HAP-1 (cell line): ENCODE measurements at regions not wholly inside any gene's neighbourhood (a gene's known extent, or its start where the extent isn't known, plus 50 kb on each side); places are given as distances from the start of the nearest gene placed in this dataset.

Experiments used
- DNase-seq, 2 experiments: peaks; one replicate each; pipeline ENCODE4 v3.0.0-alpha.2; 2016 to 2020; ENCODE audit warnings: low spot score in 2 of 2
- H3K27me3 ChIP-seq: fragments of 250-450 bp; sonication (Bioruptor Pico); 2 replicates; pipeline ENCODE4 v1.5.1; 2020; ENCODE audit warnings: low read depth, mild to moderate bottlenecking, moderate library complexity
- H3K36me3 ChIP-seq: fragments of 250-450 bp; sonication (Bioruptor Pico); replicated peaks from 2 replicates; pipeline ENCODE4 v1.5.1; 2020; ENCODE audit warnings: mild to moderate bottlenecking
- H3K4me1 ChIP-seq: fragments of 250-450 bp; sonication (Bioruptor Pico); 2 replicates; pipeline ENCODE4 v1.5.1; 2020; ENCODE audit warnings: mild to moderate bottlenecking
- H3K4me3 ChIP-seq: fragments of 250-450 bp; sonication (Bioruptor Pico); 2 replicates; pipeline ENCODE4 v1.5.1; 2020; ENCODE audit warnings: mild to moderate bottlenecking, moderate library complexity
- H3K9me3 ChIP-seq: fragments of 250-450 bp; sonication (Bioruptor Pico); 2 replicates; pipeline ENCODE4 v1.5.1; 2020; ENCODE audit warnings: mild to moderate bottlenecking, moderate library complexity
- in situ Hi-C: fragments of 300-500 bp; cut with MboI; formaldehyde crosslinking; loops from 3 replicates; pipeline ENCODE4 v1.14.3; 2020; ENCODE audit warnings: low sequenced_read_pairs, inconsistent platforms, mixed read lengths

DNA sequence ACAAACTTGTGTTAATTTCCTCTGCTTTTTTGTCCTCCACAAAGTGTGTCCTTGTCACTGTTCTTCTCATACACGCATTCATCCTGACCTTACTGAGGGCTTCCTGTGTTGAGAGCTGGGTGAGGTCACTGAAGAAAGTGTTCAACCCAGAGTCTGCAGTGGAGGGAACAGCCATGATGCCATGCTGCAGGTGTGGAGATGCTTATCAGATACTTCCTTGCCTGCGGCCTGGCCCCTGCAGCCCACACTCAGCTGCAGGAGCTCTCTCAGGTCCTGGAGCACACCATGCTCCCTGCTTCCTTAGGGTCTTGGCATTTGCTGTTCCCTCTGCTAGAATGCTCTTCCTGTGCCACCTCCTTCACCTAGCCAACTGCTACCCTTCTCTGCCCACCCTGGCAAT lies 108.1 kb upstream of the SPRY4 start:
- Histone ChIP-seq H3K9me3 (no peaks in the 10 kb centered on the region), H3K4me3 (no peak overlapping the region), H3K36me3 (no peaks in the 10 kb centered on the region), H3K4me1 (no peaks in the 10 kb centered on the region), H3K27me3 (peaks cover 15% of the 10 kb centered on the region; the same call in 1 of the 2 replicates)
- DNase-seq, result no peak
- in situ Hi-C loops, result no loop called here

DNA sequence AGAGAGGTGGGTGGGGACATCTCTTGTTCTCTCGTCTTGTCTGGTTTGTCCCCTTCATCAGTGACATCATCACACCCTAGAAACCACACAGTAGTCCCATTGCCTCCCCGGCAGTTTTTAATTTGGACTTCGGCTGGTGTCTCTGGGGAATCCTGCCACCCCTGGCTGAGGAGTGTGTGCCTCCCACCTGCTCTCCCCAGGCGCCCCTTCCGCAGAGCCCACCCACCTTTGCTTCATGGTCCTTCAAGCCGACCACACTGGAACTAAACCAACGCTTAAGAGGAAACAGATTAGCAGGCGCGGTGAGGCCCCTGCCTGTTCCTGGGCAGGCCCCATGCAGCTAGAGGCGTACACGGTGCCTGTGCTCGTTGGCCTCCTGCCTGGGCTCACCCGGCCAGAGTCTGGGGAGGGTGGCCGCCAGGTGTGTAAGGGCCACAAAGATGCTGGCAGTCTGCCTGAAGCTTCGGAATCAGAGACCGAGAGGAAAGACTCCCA lies 107.6 kb upstream of the SPRY4 start:
- Histone ChIP-seq H3K4me3 (no peak overlapping the region), H3K27me3 (peaks cover 15% of the 10 kb centered on the region; the same call in 1 of the 2 replicates), H3K4me1 (no peaks in the 10 kb centered on the region), H3K36me3 (no peaks in the 10 kb centered on the region), H3K9me3 (no peaks in the 10 kb centered on the region)
- in situ Hi-C loops, result no loop called here
- DNase-seq, result no peak

DNA sequence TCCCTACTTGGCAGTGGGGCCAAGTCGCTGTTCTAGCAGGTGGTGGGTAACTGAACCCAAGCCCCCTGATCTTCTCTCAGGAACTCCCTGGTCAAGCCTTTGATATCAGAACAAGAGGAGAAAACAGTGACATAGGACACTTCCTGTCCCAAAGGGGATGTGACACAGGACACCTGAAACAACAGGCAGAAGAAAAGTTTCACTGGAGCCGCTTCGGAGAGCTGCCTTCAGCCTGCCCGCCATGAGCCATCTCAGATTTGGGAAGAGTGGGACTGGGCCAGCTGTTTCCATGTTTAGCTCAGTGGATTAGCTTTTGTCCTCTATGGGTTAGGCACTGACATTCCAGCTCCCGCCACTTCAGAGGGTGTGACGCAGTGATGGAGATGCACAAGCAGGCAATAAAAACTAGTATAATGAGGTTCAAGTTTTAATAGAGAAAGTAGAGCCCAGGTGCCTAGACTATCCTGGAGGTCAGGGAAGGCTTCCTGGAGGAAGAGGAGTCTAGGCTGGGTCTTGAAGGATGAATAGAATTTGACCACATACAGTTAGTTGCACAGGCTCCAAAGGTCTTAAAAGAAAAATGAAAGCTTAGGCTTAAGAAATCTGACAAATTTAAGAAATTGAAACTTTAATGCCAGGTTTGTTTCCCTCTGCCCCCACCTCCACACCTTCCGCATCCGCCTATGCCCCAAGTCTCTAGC lies 104.1 kb upstream of the SPRY4 start:
- in situ Hi-C loops, result no loop called here
- no peak for DNase-seq
- Histone ChIP-seq H3K4me3 (no peak overlapping the region), H3K9me3 (no peaks in the 10 kb centered on the region), H3K4me1 (no peaks in the 10 kb centered on the region), H3K27me3 (peaks cover 15% of the 10 kb centered on the region; the same call in 1 of the 2 replicates), H3K36me3 (no peaks in the 10 kb centered on the region)

DNA sequence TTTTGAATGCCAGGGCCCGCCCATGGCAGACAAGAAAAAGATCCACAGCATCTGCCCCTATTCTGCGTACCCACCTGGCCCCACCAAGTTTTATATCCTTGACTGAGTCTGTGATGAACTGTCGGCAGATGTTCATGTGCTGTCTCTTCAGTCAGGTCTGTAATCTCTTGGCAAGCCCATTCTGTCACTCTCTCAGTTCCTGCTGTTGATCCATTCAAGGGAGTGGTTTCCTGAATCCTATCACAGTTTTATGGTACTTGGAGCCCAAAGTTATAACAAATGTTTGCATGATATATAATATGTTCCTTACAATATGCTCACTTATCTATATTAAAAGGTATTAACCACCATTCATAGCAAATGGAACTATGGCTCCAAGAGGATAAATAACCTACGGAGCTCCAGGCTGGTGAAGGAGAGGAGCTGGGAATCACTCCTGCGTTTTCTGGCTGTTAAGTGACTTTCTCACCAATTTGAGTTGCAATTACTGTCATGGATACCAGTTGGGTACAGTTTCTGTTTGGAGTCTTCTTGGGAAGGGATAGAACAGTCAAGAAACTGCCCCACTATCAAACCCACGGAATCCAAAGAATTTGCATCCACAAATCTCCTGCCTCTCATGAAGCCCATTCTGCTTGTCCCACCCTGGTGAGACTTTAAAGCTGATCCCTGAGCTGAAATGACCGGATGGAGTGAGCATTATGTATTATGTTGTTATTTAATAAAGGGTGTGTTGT lies 103.4 kb upstream of the SPRY4 start:
- in situ Hi-C loops, result no loop called here
- no peaks in the 10 kb centered on the region for H3K36me3 ChIP-seq
- no peaks in the 10 kb centered on the region for H3K9me3 ChIP-seq
- peaks cover 15% of the 10 kb centered on the region; the same call in 1 of the 2 replicates for H3K27me3 ChIP-seq
- H3K4me1 ChIP-seq, result no peaks in the 10 kb centered on the region
- H3K4me3 ChIP-seq, result no peak overlapping the region
- DNase-seq, result no peak

DNA sequence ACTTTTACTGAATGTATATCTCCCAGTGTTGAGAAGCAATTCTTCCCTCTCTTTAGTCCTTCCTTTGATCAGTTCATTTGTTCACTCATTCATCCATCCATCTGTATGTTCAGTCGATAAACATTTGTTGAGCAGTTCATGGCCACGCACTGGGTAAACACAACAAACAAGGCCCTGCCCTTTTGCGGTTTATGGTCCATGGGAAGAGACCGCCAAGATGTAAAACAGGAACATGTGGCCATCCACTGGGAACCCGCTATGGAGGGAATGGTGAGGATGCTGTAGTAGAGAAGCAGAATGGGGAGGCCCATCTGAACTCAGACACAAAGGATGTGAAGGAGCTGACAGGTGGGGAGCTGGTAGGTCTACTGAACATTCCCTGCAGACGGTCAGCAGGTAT lies 102.7 kb upstream of the SPRY4 start:
- no peak overlapping the region for H3K4me3 ChIP-seq
- peaks cover 8% of the 10 kb centered on the region; the same call in 1 of the 2 replicates for H3K27me3 ChIP-seq
- H3K9me3 ChIP-seq, result no peaks in the 10 kb centered on the region
- no peak for DNase-seq
- H3K4me1 ChIP-seq, result no peaks in the 10 kb centered on the region
- in situ Hi-C loops, result no loop called here
- no peaks in the 10 kb centered on the region for H3K36me3 ChIP-seq

DNA sequence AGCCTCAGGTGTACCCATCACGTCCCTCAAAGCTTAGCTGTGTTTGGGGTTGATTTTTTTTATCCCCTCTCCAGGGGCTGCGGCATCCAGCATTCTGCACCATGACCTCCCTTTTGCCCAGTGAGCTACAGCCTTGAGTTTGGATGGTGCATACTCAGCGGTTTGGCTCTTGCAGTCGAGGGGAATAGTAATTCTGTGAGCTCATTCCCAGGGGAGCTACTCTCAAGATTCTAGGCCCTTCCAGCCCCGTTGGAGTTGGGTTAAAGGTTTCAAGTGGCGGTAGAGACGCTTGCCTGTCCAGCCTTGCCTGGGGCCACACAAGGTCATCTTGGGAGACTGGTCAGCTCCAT lies 102.2 kb upstream of the SPRY4 start:
- H3K27me3 ChIP-seq, result peaks cover 3% of the 10 kb centered on the region; the same call in 1 of the 2 replicates
- no peaks in the 10 kb centered on the region for H3K36me3 ChIP-seq
- no peak for DNase-seq
- in situ Hi-C loops, result no loop called here
- H3K9me3 ChIP-seq, result no peaks in the 10 kb centered on the region
- H3K4me3 ChIP-seq, result no peak overlapping the region
- H3K4me1 ChIP-seq, result no peaks in the 10 kb centered on the region

DNA sequence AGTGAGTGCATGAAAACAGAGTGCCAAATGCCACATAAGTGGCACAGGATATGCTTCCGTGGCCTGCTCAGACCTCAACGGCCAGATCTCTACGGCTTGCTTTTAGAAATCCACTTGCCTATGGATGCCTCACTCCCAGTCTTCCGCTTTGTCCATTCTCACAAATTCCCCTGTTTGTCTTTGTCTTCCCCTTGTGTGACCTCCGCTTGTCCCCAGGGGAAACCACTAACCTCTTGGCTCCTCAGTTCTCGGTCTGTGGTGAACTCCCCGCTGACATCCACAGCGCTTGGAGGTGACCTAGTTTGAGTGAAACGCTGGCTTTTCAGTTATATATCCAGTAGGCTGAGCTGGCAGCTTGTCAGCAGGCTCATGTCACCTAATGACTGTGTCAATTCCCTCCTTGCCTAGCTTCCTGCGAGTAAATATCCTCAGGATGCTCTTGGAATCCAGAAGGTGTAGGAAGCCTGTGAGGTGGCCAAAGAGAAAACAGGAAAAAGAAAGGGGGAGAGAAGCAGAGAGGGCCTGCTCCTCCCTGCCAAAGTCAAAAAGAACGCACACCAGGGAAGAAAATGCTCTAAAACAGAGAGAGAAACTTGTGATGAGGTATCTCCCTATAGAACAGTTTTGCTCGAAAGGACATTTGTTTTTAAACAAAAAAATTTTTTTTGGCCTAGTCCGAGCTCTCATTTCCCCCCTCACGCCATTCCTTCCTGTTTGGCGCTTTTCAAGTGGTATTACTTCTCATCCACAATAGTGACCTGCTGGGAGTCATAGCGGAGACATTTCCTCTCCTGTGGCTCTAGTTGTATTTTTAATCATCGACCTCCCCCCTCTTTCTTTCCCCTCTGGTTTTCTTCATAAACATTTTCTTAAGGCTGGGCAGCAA lies 101.6 kb upstream of the SPRY4 start:
- no peaks in the 10 kb centered on the region for H3K36me3 ChIP-seq
- in situ Hi-C loops, result no loop called here
- H3K4me3 ChIP-seq, result no peak overlapping the region
- H3K4me1 ChIP-seq, result no peaks in the 10 kb centered on the region; the same call in 1 of the 2 replicates
- no peak for DNase-seq
- no peaks in the 10 kb centered on the region for H3K27me3 ChIP-seq
- no peaks in the 10 kb centered on the region for H3K9me3 ChIP-seq

DNA sequence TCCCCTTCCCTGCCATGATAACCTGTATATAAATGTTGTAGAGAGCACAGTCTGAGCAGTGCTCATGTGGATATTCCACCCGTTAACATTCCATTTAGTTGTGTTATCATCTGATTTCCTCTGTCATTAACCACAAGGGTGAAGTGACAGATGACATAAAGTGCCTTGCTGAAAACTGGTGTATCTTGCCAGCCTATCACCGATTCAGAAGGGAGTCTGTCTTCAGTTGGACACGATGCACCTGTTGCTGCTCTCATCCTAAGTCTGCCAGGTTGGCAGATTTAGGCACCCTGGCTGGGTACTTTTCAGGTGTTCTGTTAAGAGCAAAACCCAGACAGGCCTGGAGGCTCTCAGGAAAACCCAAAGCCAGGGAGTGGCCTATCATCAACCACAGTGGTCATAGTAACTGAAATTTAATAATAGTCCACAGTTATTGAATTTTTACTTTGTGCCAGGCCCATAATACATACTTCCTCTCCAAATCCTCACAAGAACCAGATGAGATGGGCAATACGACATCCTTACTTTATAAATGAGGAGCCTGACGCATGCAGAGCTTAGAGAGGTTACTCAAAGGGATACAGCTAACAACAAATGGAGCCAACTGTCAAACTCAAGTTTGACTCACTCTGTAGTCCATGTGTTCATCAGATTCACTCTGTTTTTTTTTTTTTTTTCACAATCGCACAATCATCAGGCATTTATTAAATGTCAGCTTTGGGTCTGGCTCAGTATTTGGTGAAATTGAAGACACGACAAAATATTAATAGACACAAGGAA lies 100.7 kb upstream of the SPRY4 start:
- Histone ChIP-seq H3K9me3 (no peaks in the 10 kb centered on the region), H3K4me1 (peaks cover 4% of the 10 kb centered on the region), H3K4me3 (no peak overlapping the region), H3K27me3 (no peaks in the 10 kb centered on the region), H3K36me3 (no peaks in the 10 kb centered on the region)
- no peak for DNase-seq
- in situ Hi-C loops, result no loop called here

DNA sequence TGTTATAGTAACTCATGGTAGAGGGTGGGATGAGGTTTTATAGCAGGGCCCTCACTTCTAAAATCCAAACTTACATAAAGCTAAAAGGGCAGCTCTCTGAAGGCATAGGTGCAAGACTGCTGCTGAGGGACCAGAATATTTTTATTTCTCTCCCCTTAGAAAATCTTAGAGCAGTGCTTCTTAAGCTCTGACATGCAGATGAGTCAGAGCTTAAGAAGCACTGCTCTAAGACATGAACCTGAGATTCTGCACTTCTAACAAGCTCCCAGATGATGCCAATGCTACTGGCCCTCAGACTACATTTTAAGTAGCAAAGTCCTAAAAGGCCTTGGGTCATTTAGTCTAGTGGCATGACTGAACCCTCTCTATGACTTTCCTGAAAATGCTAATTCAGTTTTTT lies 97.6 kb upstream of the SPRY4 start:
- in situ Hi-C loops, result no loop called here
- no peak for DNase-seq
- peaks cover 4% of the 10 kb centered on the region for H3K4me1 ChIP-seq
- no peaks in the 10 kb centered on the region for H3K9me3 ChIP-seq
- no peak overlapping the region for H3K4me3 ChIP-seq
- H3K27me3 ChIP-seq, result no peaks in the 10 kb centered on the region
- no peaks in the 10 kb centered on the region for H3K36me3 ChIP-seq

DNA sequence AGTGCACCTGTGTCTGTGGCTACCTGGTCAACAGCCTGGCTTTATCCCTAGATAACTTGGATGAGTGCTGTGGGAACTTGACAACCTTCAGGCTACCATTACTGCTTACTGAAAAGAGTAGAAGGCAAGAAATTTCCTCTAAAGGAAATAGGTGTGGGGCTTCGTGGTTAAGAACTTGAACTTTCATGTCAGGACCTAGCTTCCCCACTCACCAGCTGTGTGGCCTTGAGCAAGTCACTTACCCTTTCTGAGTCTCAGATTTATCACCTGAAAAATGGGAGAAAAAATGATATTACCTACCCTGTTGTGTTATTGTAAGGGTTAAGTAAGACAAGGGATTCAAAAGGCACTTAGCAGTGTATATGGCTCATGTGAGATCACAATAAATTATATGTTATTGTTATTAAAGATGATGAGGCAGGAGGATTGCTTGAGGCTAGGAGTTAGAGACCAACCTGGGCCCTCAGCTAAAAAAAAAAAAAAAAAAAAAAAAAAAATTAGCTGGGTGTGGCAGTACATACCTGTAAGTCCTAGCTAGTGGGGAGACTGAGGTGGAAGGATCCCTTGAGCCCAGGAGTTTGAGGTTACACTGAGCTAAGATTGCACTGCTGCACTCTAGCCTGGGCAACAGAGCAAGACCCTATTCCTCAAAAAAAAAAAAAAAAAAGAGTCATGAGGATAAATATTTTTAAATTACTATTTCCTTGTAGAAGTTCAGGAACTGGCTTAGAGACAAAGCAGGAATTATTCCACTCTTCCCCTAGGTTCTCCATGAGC lies 97.0 kb upstream of the SPRY4 start:
- in situ Hi-C loops, result no loop called here
- H3K4me1 ChIP-seq, result peaks cover 4% of the 10 kb centered on the region
- no peak for DNase-seq
- H3K36me3 ChIP-seq, result no peaks in the 10 kb centered on the region
- no peak overlapping the region for H3K4me3 ChIP-seq
- no peaks in the 10 kb centered on the region for H3K27me3 ChIP-seq
- no peaks in the 10 kb centered on the region for H3K9me3 ChIP-seq

DNA sequence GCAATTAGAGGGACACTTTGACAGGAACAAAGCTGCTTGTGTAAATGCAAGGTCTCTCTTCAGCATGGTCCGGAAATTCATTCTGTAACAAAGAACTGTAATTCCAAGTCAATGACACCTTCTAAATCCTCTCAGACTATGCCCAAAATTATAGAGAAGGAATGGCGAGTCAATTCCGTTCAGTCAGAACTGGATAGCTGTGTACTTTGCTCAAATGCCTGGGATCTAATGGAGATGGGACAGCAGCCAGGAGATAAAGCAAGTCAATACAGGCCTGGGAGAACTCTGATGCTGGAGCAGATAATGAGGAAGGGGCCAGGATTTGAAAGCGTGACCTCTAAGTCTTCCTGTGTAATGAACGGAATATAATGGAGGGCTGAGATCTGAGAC lies 96.4 kb upstream of the SPRY4 start:
- Histone ChIP-seq H3K36me3 (no peaks in the 10 kb centered on the region), H3K27me3 (no peaks in the 10 kb centered on the region), H3K4me1 (peaks cover 4% of the 10 kb centered on the region), H3K9me3 (no peaks in the 10 kb centered on the region), H3K4me3 (no peak overlapping the region)
- peak in 1 of 2 experiments; percentile 12 for DNase-seq
- in situ Hi-C loops, result no loop called here

DNA sequence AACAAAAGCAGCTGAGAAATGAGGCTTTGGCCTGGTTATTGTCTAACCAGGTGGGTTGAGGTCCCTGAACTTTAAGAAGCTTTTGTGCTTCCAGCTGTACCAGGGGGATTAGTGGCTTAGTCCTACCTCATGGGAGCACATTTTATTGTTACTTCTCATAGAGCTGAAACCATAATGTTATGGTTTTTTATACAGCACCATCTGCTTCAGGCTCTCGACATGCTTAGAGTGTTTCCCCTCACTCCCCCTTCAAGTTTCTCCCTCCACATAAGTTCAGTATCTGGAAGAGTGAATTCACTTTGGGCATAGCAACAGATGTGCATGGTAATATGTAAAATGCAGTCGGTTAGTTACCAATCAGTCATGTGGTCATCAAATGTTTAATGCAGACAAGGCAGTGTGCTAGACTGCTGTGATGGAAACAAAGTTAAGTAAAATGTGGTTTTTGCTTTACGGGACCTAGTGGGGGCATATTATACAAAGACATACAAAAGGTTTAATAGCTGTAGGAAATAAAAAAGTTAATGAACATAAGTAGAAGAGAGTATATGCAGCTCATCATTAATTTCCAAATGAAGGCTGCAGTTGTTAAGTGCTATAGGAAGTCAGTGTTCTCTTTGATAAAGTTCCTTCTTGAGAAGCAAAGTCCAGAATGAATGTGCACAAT lies 95.9 kb upstream of the SPRY4 start:
- Histone ChIP-seq H3K4me1 (peaks cover 4% of the 10 kb centered on the region), H3K36me3 (no peaks in the 10 kb centered on the region), H3K9me3 (no peaks in the 10 kb centered on the region), H3K4me3 (no peak overlapping the region), H3K27me3 (no peaks in the 10 kb centered on the region)
- in situ Hi-C loops, result no loop called here
- peak; percentile 35 to 45 for DNase-seq
